ENCODE measurements at regions not wholly inside any gene's neighbourhood (a gene's known extent, or its start where the extent isn't known, plus 50 kb on each side); places are given as distances from the start of the nearest gene placed in this dataset.
"Not testable (repeated sequence)": the region's sequence is repeated elsewhere in the genome, so short reads cannot be mapped to it uniquely, and the experiment has no call there.

- in situ Hi-C loops (cut with HindIII; ENCODE audit: low sequenced_read_pairs), result no loop called here
Measured at GRCh38 chr3:31179768-31180167, 285.3 kb upstream of the GADL1 start.

- in situ Hi-C loops (cut with HindIII; ENCODE audit: low sequenced_read_pairs), result no loop called here
Measured at GRCh38 chr3:31180274-31180673, 285.8 kb upstream of the GADL1 start.

- in situ Hi-C loops (cut with HindIII; ENCODE audit: low sequenced_read_pairs), result no loop called here
Measured at GRCh38 chr3:31181661-31182060, 287.2 kb upstream of the GADL1 start.

GRCh38 chr3:31182661-31183060 is 288.2 kb upstream of the GADL1 start:
- in situ Hi-C loops (cut with HindIII; ENCODE audit: low sequenced_read_pairs), result no loop called here

GRCh38 chr3:31184261-31185061 is 290.0 kb upstream of the GADL1 start:
- in situ Hi-C loops (cut with HindIII; ENCODE audit: low sequenced_read_pairs), result no loop called here

GRCh38 chr3:31185062-31185357 is 290.5 kb upstream of the GADL1 start:
- in situ Hi-C loops (cut with HindIII; ENCODE audit: low sequenced_read_pairs), result no loop called here

- in situ Hi-C loops (cut with HindIII; ENCODE audit: low sequenced_read_pairs), result no loop called here
Measured at GRCh38 chr3:31186041-31186440, 291.6 kb upstream of the GADL1 start.

GRCh38 chr3:31187380-31187779 is 292.9 kb upstream of the GADL1 start:
- in situ Hi-C loops (cut with HindIII; ENCODE audit: low sequenced_read_pairs), result no loop called here

GRCh38 chr3:31188112-31188511 is 293.7 kb upstream of the GADL1 start:
- in situ Hi-C loops (cut with HindIII; ENCODE audit: low sequenced_read_pairs), result no loop called here

- in situ Hi-C loops (cut with HindIII; ENCODE audit: low sequenced_read_pairs), result no loop called here
Measured at GRCh38 chr3:31189330-31189729, 294.9 kb upstream of the GADL1 start.

GRCh38 chr3:31189971-31190370 is 295.5 kb upstream of the GADL1 start:
- in situ Hi-C loops (cut with HindIII; ENCODE audit: low sequenced_read_pairs), result no loop called here

- in situ Hi-C loops (cut with HindIII; ENCODE audit: low sequenced_read_pairs), result no loop called here
Measured at GRCh38 chr3:31191354-31191753, 296.9 kb upstream of the GADL1 start.

GRCh38 chr3:31193429-31193828 is 299.0 kb upstream of the GADL1 start:
- in situ Hi-C loops (cut with HindIII; ENCODE audit: low sequenced_read_pairs), result no loop called here

- in situ Hi-C loops (cut with HindIII; ENCODE audit: low sequenced_read_pairs), result no loop called here
Measured at GRCh38 chr3:31193871-31194270, 299.4 kb upstream of the GADL1 start.

- in situ Hi-C loops (cut with HindIII; ENCODE audit: low sequenced_read_pairs), result no loop called here
Measured at GRCh38 chr3:31196261-31196660, 301.8 kb upstream of the GADL1 start.

- in situ Hi-C loops (cut with HindIII; ENCODE audit: low sequenced_read_pairs), result no loop called here
Measured at GRCh38 chr3:31196881-31197364, 302.5 kb upstream of the GADL1 start.

GRCh38 chr3:31197941-31198340 is 303.5 kb upstream of the GADL1 start:
- in situ Hi-C loops (cut with HindIII; ENCODE audit: low sequenced_read_pairs), result no loop called here

GRCh38 chr3:31198890-31199289 is 304.4 kb upstream of the GADL1 start:
- in situ Hi-C loops (cut with HindIII; ENCODE audit: low sequenced_read_pairs), result no loop called here

GRCh38 chr3:31203960-31204795 is 309.7 kb upstream of the GADL1 start:
- in situ Hi-C loops (cut with HindIII; ENCODE audit: low sequenced_read_pairs), result no loop called here

GRCh38 chr3:31204796-31205056 is 310.3 kb upstream of the GADL1 start:
- in situ Hi-C loops (cut with HindIII; ENCODE audit: low sequenced_read_pairs), result not testable (repeated sequence)

GRCh38 chr3:31210068-31210645 is 315.7 kb upstream of the GADL1 start:
- in situ Hi-C loops (cut with HindIII; ENCODE audit: low sequenced_read_pairs), result no loop called here

- in situ Hi-C loops (cut with HindIII; ENCODE audit: low sequenced_read_pairs), result no loop called here
Measured at GRCh38 chr3:31213869-31214486, 318.7 kb upstream of the STT3B start.

Data from DLD1 (cell line).